K562 (cell line): ENCODE measurements at regions not wholly inside any gene's neighbourhood (a gene's known extent, or its start where the extent isn't known, plus 50 kb on each side); places are given as distances from the start of the nearest gene placed in this dataset.

Experiments
- ATAC-seq: fragments of 200-7000 bp; cut with Tn5 transposase; 3 replicates; pipeline ENCODE4 v1.9.1; 2020; ENCODE audit warnings: moderate library complexity
- BruUV-seq: library from RNA; stranded (reverse); fragments of 400-500 nt; replicated peaks from 2 replicates; lab custom pipeline; 2021; lab: Mats Ljungman, UMichigan
- CTCF ChIA-PET: fragments of 300-600 bp; formaldehyde crosslinking; extraction: SDS; loops from one replicate; lab custom pipeline; 2021; ENCODE audit warnings: low intra/inter-chr PET ratio; lab: Yijun Ruan, JAX
- POLR2A ChIA-PET: fragments of 300-600, 350-650 bp; sonication (Branson Sonifier 250); formaldehyde crosslinking; extraction: SDS; loops from one replicate; lab custom pipeline; 2021; ENCODE audit warnings: antibody characterized with exemption, inconsistent platforms; lab: Yijun Ruan, JAX
- DNase-seq, 4 experiments: peaks; one replicate each; pipeline versions ENCODE4 v3.0.0 to v3.0.0-alpha.2; 2011 to 2018; ENCODE audit warnings: low spot score in 3 of 4, mixed read lengths in 3 of 4; ENCODE audit errors: extremely low read depth in 1 of 4
- FAIRE-seq: peaks from 2 replicates; lab custom pipeline; 2011; peaks lifted over from hg19 to GRCh38; lab: Jason Lieb, UNC
- H2AFZ ChIP-seq: 2 replicates; pipeline ENCODE4 v1.6.0; 2011; ENCODE audit warnings: low read depth, low read length, control low read depth, inconsistent platforms
- H3K27ac ChIP-seq: fragments of 200-600 bp; 3 replicates; pipeline ENCODE4 v1.8.0; 2011; ENCODE audit warnings: low read depth, mild to moderate bottlenecking, control low read depth, inconsistent platforms, low read length, moderate library complexity, mixed read lengths; ENCODE audit errors: extremely low read depth
- H3K27me3 ChIP-seq, 2 experiments: fragments of 300-600 bp in 1 of 2; 2 replicates in 1 of 2; 3 replicates in 1 of 2; pipeline versions ENCODE4 v1.6.0 to v1.8.0; 2011; ENCODE audit warnings: inconsistent platforms in 2 of 2, low read length in 2 of 2, mild to moderate bottlenecking in 1 of 2, mixed read lengths in 1 of 2, moderate library complexity in 1 of 2; ENCODE audit not compliant: control insufficient read depth in 2 of 2, insufficient read depth in 2 of 2
- H3K36me3 ChIP-seq: fragments of 300-600 bp; 3 replicates; pipeline ENCODE4 v1.8.0; 2011; ENCODE audit warnings: mild to moderate bottlenecking, low read length, inconsistent platforms; ENCODE audit not compliant: control insufficient read depth, insufficient read depth
- H3K4me1 ChIP-seq, 2 experiments: fragments of 200-600 bp in 1 of 2; replicated peaks in 1 of 2; 2 replicates in 1 of 2; 3 replicates in 1 of 2; pipeline versions ENCODE4 v1.5.1 to v1.8.0; 2011; ENCODE audit warnings: inconsistent platforms in 2 of 2, low read length in 2 of 2, mild to moderate bottlenecking in 1 of 2, mixed read lengths in 1 of 2, moderate library complexity in 1 of 2; ENCODE audit not compliant: control insufficient read depth in 2 of 2, insufficient read depth in 2 of 2
- H3K4me2 ChIP-seq: 2 replicates; pipeline ENCODE4 v1.6.1; 2011; ENCODE audit warnings: low read length, control low read depth, inconsistent platforms, mixed read lengths; ENCODE audit not compliant: insufficient read depth
- H3K4me3 ChIP-seq: fragments of 200-600 bp; sonication (generic), shearing (Covaris generic); 2 replicates; pipeline ENCODE4 v1.5.1; 2016; ENCODE audit warnings: control low read depth, inconsistent platforms
- H3K79me2 ChIP-seq: fragments of 200-600 bp; 3 replicates; pipeline ENCODE4 v1.8.0; 2011; ENCODE audit warnings: low read length, inconsistent platforms; ENCODE audit not compliant: control insufficient read depth, insufficient read depth
- H3K9ac ChIP-seq, 2 experiments: 2 replicates each; pipeline versions ENCODE4 v1.6.0 to v1.6.1; 2011; ENCODE audit warnings: low read depth in 2 of 2, low read length in 2 of 2, control low read depth in 1 of 2, inconsistent platforms in 1 of 2, mild to moderate bottlenecking in 1 of 2, mixed read lengths in 1 of 2; ENCODE audit not compliant: insufficient read depth in 1 of 2
- H3K9me1 ChIP-seq: one replicate; pipeline ENCODE4 v1.6.0; 2011; ENCODE audit warnings: inconsistent platforms, mild to moderate bottlenecking, low read length, moderate library complexity; ENCODE audit not compliant: control insufficient read depth, insufficient read depth
- H3K9me3 ChIP-seq: replicated peaks from 2 replicates; pipeline ENCODE4 v1.5.1; 2011; ENCODE audit warnings: low read depth, low read length, inconsistent platforms; ENCODE audit not compliant: control insufficient read depth, insufficient read depth
- H4K20me1 ChIP-seq: replicated peaks from 2 replicates; pipeline ENCODE4 v1.6.1; 2011; ENCODE audit warnings: low read length, inconsistent platforms, mixed read lengths; ENCODE audit not compliant: control insufficient read depth, insufficient read depth
- ATF1 ChIP-seq, 2 experiments: fragments of 450-650 bp in 1 of 2; IDR thresholded peaks; 2 replicates each; pipeline ENCODE4 v1.6.1; 2016; ENCODE audit warnings: missing compliant biosample characterization in 1 of 2, missing genetic modification characterization in 1 of 2
- BRCA1 ChIP-seq, 2 experiments: fragments of 450-650 bp in 1 of 2; sonication (generic) in 1 of 2; formaldehyde crosslinking in 1 of 2; IDR thresholded peaks; 2 replicates each; pipeline versions ENCODE4 v1.5.0 to v1.6.1; 2017 to 2020; ENCODE audit warnings: mild to moderate bottlenecking in 1 of 2, missing genetic modification reagents in 1 of 2
- E4F1 ChIP-seq: fragments of 250-450 bp; sonication (Bioruptor Pico); IDR thresholded peaks from 2 replicates; pipeline ENCODE4 v1.5.0; 2021; ENCODE audit warnings: mild to moderate bottlenecking, borderline replicate concordance
- EHMT2 ChIP-seq: fragments of 450-650 bp; IDR thresholded peaks from 2 replicates; pipeline ENCODE4 v1.6.1; 2018; ENCODE audit warnings: antibody characterized with exemption
- ESRRA ChIP-seq: fragments of 450-650 bp; IDR thresholded peaks from 2 replicates; pipeline ENCODE4 v1.6.1; 2014; ENCODE audit warnings: low read depth, mild to moderate bottlenecking, moderate library complexity, borderline replicate concordance
- HNRNPL ChIP-seq: fragments of 200-400 bp; formaldehyde crosslinking; IDR thresholded peaks from 2 replicates; pipeline ENCODE4 v1.6.1; 2017; ENCODE audit warnings: low read depth, mild to moderate bottlenecking, low read length
- MCM2 ChIP-seq: fragments of 450-650 bp; IDR thresholded peaks from 2 replicates; pipeline ENCODE4 v1.6.1; 2017; ENCODE audit warnings: low read depth, mild to moderate bottlenecking
- POU5F1 ChIP-seq: fragments of 150-350 bp; IDR thresholded peaks from 2 replicates; pipeline ENCODE4 v1.6.1; 2014; ENCODE audit warnings: borderline replicate concordance, low read length, low read depth, mild to moderate bottlenecking; ENCODE audit not compliant: partially characterized antibody
- SRF ChIP-seq, 2 experiments: fragments of 250-450, 450-650 bp in 1 of 2; sonication (Bioruptor Pico) in 1 of 2; sonication (generic) in 1 of 2; formaldehyde crosslinking; IDR thresholded peaks; 2 replicates each; pipeline versions ENCODE4 v1.5.0 to v1.5.1; 2020 to 2022; ENCODE audit warnings: mild to moderate bottlenecking in 1 of 2, missing genetic modification reagents in 1 of 2
- TRIM24 ChIP-seq, 2 experiments: fragments of 450-650 bp; IDR thresholded peaks; 2 replicates each; pipeline ENCODE4 v1.6.1; 2016
- XRCC4 ChIP-seq: IDR thresholded peaks from one replicate; pipeline ENCODE4 v1.6.1; 2011; ENCODE audit not compliant: insufficient read depth, insufficient read length; ENCODE audit errors: extremely low read depth
- ZC3H8 ChIP-seq: fragments of 450-650 bp; IDR thresholded peaks from 2 replicates; pipeline ENCODE4 v1.6.1; 2017
- ZNF274 ChIP-seq: IDR thresholded peaks from 2 replicates; pipeline ENCODE4 v1.6.1; 2011; ENCODE audit warnings: low read depth, mild to moderate bottlenecking, low read length, moderate library complexity, borderline replicate concordance
- ZNF282 ChIP-seq: sonication (generic); formaldehyde crosslinking; IDR thresholded peaks from 2 replicates; pipeline ENCODE4 v1.8.1; 2023; ENCODE audit warnings: missing genetic modification reagents
- ZZZ3 ChIP-seq: fragments of 450-650 bp; IDR thresholded peaks from 2 replicates; pipeline ENCODE4 v1.6.1; 2016; ENCODE audit warnings: antibody characterized with exemption, mild to moderate bottlenecking, moderate library complexity
- WGBS: fragments of 100-300 bp; shearing (Covaris generic); methylation state at CpG from one replicate; pipeline ENCODE4 v1.1.6; 2016; ENCODE audit warnings: low coverage, mixed read lengths; ENCODE audit not compliant: insufficient coverage; ENCODE audit errors: missing lambda C conversion rate; 5-methylcytosine and 5-hydroxymethylcytosine counted together
- in situ Hi-C: fragments of 300-500 bp; cut with MboI; formaldehyde crosslinking; loops from 4 replicates; pipeline ENCODE4 v1.15.0; 2018; ENCODE audit warnings: inconsistent platforms, mixed read lengths
- intact Hi-C: fragments of 100-400 bp; cut with micrococcal nuclease; formaldehyde crosslinking; loops from 2 replicates; pipeline ENCODE4 v1.14.2; 2022
- TF ChIP-seq, protein P1 (sequence below): sonication (generic); formaldehyde crosslinking; IDR thresholded peaks from 2 replicates; pipeline ENCODE4 v1.8.0; 2022; ENCODE audit warnings: mild to moderate bottlenecking, low read depth, missing genetic modification reagents
- TF ChIP-seq, protein P2 (sequence below): fragments of 450-650 bp; IDR thresholded peaks from 2 replicates; pipeline ENCODE4 v1.6.1; 2017; ENCODE audit warnings: antibody characterized with exemption

DNA sequence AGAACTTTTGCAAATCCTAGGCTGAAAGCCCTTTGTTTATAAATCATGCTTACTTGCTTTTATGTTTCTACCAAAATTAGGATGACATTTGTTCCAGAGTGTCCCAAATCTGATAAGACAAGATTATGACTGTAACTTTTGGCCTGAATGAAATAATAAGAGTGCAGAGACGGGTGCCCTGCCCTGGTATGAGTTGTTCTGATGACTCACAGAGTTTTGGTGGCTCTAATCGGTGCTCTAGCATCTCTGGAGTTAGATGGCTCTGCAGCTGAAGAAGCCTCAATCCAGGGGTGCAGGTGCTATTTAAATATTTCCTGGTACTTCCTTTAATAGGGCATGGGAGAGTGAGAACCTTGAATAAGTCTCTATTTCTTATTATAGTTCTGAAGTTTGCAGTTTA lies 102.2 kb upstream of the ELMO1 start (continued):
- TF ChIP-seq ZNF282: no peak

DNA sequence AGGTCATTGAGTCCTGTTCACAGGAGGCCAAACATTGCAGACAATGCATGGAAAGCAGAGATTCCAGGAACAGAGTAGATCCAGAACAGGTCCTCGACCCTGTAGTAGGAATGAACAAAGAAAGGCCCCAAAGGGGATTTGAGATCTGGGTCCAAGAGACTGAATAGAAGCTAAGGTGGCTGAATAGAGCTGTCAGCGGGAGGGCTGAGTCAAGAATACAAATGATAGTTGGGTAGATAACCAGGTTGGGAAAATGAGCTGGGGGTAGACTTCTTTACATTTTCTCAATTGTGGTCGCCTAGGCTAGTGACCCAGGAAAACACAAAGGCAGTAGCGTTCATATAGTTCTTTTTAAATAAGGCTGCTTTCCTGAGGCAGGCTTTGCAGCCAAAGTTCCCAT lies 103.4 kb upstream of the ELMO1 start:
- no peaks in the 10 kb centered on the region for H3K36me3 ChIP-seq
- WGBS: 0% methylated on average over 4 of the region's 4 CpGs
- H3K4me2 ChIP-seq: no peak overlapping the region
- H3K9ac ChIP-seq: no peak overlapping the region
- no peak for TF ChIP-seq HNRNPL
- TF ChIP-seq, protein P1, sequence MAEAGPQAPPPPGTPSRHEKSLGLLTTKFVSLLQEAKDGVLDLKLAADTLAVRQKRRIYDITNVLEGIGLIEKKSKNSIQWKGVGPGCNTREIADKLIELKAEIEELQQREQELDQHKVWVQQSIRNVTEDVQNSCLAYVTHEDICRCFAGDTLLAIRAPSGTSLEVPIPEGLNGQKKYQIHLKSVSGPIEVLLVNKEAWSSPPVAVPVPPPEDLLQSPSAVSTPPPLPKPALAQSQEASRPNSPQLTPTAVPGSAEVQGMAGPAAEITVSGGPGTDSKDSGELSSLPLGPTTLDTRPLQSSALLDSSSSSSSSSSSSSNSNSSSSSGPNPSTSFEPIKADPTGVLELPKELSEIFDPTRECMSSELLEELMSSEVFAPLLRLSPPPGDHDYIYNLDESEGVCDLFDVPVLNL (CRISPR knock-in tag): no peak
- TF ChIP-seq ATF1 (CRISPR knock-in tag; IDR thresholded peaks at IDR 0.05): no peak
- TF ChIP-seq ATF1 (tag; IDR thresholded peaks at IDR 0.05): no peak
- TF ChIP-seq SRF (CRISPR knock-in tag; IDR thresholded peaks at IDR 0.05): no peak
- TF ChIP-seq ZZZ3: no peak
- no peak for TF ChIP-seq XRCC4
- TF ChIP-seq BRCA1 (IDR thresholded peaks at IDR 0.05): no peak
- TF ChIP-seq BRCA1 (CRISPR knock-in tag; IDR thresholded peaks at IDR 0.05): no peak
- TF ChIP-seq TRIM24 (IDR thresholded peaks at IDR 0.05): no peak
- no peak for TF ChIP-seq ZNF274
- TF ChIP-seq POU5F1: no peak
- TF ChIP-seq E4F1 (CRISPR knock-in tag): no peak
- no peak for TF ChIP-seq MCM2
- TF ChIP-seq EHMT2: no peak
- TF ChIP-seq, protein P2, sequence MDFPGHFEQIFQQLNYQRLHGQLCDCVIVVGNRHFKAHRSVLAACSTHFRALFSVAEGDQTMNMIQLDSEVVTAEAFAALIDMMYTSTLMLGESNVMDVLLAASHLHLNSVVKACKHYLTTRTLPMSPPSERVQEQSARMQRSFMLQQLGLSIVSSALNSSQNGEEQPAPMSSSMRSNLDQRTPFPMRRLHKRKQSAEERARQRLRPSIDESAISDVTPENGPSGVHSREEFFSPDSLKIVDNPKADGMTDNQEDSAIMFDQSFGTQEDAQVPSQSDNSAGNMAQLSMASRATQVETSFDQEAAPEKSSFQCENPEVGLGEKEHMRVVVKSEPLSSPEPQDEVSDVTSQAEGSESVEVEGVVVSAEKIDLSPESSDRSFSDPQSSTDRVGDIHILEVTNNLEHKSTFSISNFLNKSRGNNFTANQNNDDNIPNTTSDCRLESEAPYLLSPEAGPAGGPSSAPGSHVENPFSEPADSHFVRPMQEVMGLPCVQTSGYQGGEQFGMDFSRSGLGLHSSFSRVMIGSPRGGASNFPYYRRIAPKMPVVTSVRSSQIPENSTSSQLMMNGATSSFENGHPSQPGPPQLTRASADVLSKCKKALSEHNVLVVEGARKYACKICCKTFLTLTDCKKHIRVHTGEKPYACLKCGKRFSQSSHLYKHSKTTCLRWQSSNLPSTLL: no peak
- no peak for TF ChIP-seq ZC3H8
- no peak for TF ChIP-seq ESRRA
- no peaks in the 10 kb centered on the region for H3K4me1 ChIP-seq
- intact Hi-C loops (no loop called here), in situ Hi-C loops (no loop called here)
- H3K79me2 ChIP-seq: no peaks in the 10 kb centered on the region
- no peaks in the 10 kb centered on the region for H3K9me3 ChIP-seq
- FAIRE-seq: no peak
- H2AFZ ChIP-seq: no peak overlapping the region
- no peaks in the 10 kb centered on the region for H4K20me1 ChIP-seq
- H3K27ac ChIP-seq: no peak overlapping the region
- no peak overlapping the region for H3K4me3 ChIP-seq
- ChIA-PET POLR2A (no interaction called here), CTCF (no interaction called here)
- no peak for ATAC-seq
- peaks cover 2 to 12% of the 10 kb centered on the region in 2 experiments; a peak in 2 of 5 replicates for H3K27me3 ChIP-seq
- no peaks in the 10 kb centered on the region for H3K9me1 ChIP-seq
- no peak for DNase-seq
- no TSS peak for BruUV-seq
